HG03045 (cell line): ENCODE measurements at regions not wholly inside any gene's neighbourhood (a gene's known extent, or its start where the extent isn't known, plus 50 kb on each side); places are given as distances from the start of the nearest gene placed in this dataset.
"Not testable (repeated sequence)": the region's sequence is repeated elsewhere in the genome, so short reads cannot be mapped to it uniquely, and the experiment has no call there.

Experiments
- ATAC-seq: cut with Tn5 transposase; IDR thresholded peaks from one replicate; pipeline ENCODE4 v1.9.1; 2021; ENCODE audit warnings: mild to moderate bottlenecking, moderate library complexity; ENCODE audit not compliant: unreplicated experiment

GRCh38 chr7:96770758-96771157 lies 61.1 kb upstream of the SEM1 start:
- no peak for ATAC-seq

- no peak for ATAC-seq
Measured at GRCh38 chr7:96772139-96772694, 62.6 kb upstream of the SEM1 start.

GRCh38 chr7:96773483-96773882 lies 63.8 kb upstream of the SEM1 start:
- no peak for ATAC-seq

- ATAC-seq = no peak
Measured at GRCh38 chr7:96774358-96774757, 64.7 kb upstream of the SEM1 start.

- ATAC-seq = no peak
Measured at GRCh38 chr7:96775046-96775445, 65.4 kb upstream of the SEM1 start.

GRCh38 chr7:96778263-96778662 lies 68.6 kb upstream of the SEM1 start:
- no peak for ATAC-seq

- ATAC-seq = no peak
Measured at GRCh38 chr7:96781919-96782318, 72.3 kb upstream of the SEM1 start.

- not testable (repeated sequence) for ATAC-seq
Measured at GRCh38 chr7:96782686-96783298, 73.1 kb upstream of the SEM1 start.

- no peak for ATAC-seq
Measured at GRCh38 chr7:96784597-96784996, 75.0 kb upstream of the SEM1 start.

GRCh38 chr7:96786261-96786997 lies 76.8 kb upstream of the SEM1 start:
- no peak for ATAC-seq

GRCh38 chr7:96786998-96787395 lies 77.4 kb upstream of the SEM1 start:
- no peak for ATAC-seq

GRCh38 chr7:96789914-96790313 lies 80.3 kb upstream of the SEM1 start:
- ATAC-seq = no peak

GRCh38 chr7:96792115-96792514 lies 82.5 kb upstream of the SEM1 start:
- ATAC-seq = no peak

- no peak for ATAC-seq
Measured at GRCh38 chr7:96794063-96794462, 84.4 kb upstream of the SEM1 start.

- ATAC-seq = no peak
Measured at GRCh38 chr7:96800122-96800521, 90.5 kb upstream of the SEM1 start.

GRCh38 chr7:96800824-96801223 lies 91.2 kb upstream of the SEM1 start:
- ATAC-seq = no peak

GRCh38 chr7:96819111-96819700 lies 109.6 kb upstream of the SEM1 start:
- no peak for ATAC-seq

- not testable (repeated sequence) for ATAC-seq
Measured at GRCh38 chr7:96821131-96821530, 111.5 kb upstream of the SEM1 start.

GRCh38 chr7:96822824-96823223 lies 113.2 kb upstream of the SEM1 start:
- ATAC-seq = no peak

- no peak for ATAC-seq
Measured at GRCh38 chr7:96823274-96823673, 113.6 kb upstream of the SEM1 start.

GRCh38 chr7:96824686-96825085 lies 115.0 kb upstream of the SEM1 start:
- no peak for ATAC-seq

- ATAC-seq = no peak
Measured at GRCh38 chr7:96825285-96825684, 115.6 kb upstream of the SEM1 start.
